ENCODE measurements at regions not wholly inside any gene's neighbourhood (a gene's known extent, or its start where the extent isn't known, plus 50 kb on each side); places are given as distances from the start of the nearest gene placed in this dataset.

GRCh38 chrX:19182785-19183184 is 60.5 kb upstream of the ADGRG2 start (continued):
- TF ChIP-seq IRF5 (IDR thresholded peaks at IDR 0.05; ENCODE audit: borderline replicate concordance) = no peak
- no peak for TF ChIP-seq IRF3 (IDR thresholded peaks at IDR 0.05)
- no peak for TF ChIP-seq KDM1A (IDR thresholded peaks at IDR 0.05; ENCODE audit: borderline replicate concordance)
- TF ChIP-seq CBFB (IDR thresholded peaks at IDR 0.05; ENCODE audit: low read depth) = no peak
- no peak for TF ChIP-seq ZNF207 (IDR thresholded peaks at IDR 0.05; ENCODE audit: borderline replicate concordance)
- TF ChIP-seq PAX5 (IDR thresholded peaks at IDR 0.05; ENCODE audit: borderline replicate concordance, low read depth, low read length) = no peak
- no peak for TF ChIP-seq BCL11A (IDR thresholded peaks at IDR 0.05; ENCODE audit: low read depth, low read length)

DNA sequence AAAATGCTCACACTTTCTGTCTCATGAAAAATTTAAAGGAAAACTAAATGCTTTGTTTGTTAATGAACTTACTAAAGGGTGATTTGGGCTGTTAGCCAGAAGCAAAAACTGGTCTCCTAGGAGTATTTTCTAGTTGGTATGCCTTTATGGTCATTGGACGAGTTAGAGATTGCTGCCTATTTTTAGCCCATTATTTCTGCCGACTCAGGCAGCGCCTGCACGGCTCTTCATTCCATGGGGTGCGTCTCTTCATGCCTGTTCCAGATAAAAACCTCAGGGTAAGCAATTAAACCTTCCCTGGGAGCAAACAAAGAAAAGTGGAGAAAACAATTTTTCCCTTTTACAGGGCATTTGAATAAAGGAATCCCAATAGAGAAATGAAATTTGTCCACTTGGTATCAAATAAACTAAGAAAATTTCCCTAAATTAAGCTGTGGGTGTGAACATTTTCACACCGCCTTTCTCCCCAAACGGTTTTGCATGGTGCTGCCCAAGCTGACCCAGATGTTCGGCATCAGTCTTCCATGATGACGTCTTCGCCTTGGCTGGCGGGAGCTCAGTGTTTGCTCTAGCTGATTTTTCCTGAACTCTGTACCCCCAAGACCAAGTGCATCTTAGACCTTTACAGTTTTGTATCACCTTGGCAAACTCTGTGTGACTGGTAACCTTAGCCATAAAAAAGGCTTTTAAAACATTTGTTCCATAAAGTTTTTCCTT is 61.7 kb upstream of the ADGRG2 start:
- TF ChIP-seq RAD21 (IDR thresholded peaks at IDR 0.05; ENCODE audit: insufficient read depth, low read depth, low read length) = no peak
- RAD21 ChIA-PET (ENCODE audit: unreplicated experiment) = no interaction called here
- SMC1A ChIA-PET (ENCODE audit: uncharacterized antibody, unreplicated experiment) = no interaction called here
- Histone ChIP-seq H3K4me3 (no peak overlapping the region), H3K79me2 (ENCODE audit: control insufficient read depth, insufficient read depth, low read length) (no peaks in the 10 kb centered on the region), H3K4me1 (ENCODE audit: control insufficient read depth, insufficient read depth, low read length) (no peaks in the 10 kb centered on the region), H3K9me3 (replicated peaks; ENCODE audit: control insufficient read depth, insufficient read depth, low read length) (no peaks in the 10 kb centered on the region), H3K27me3 (replicated peaks in 1 of 2; ENCODE audit: control insufficient read depth in 2 of 2, insufficient read depth in 2 of 2, low read length in 1 of 2) (no peaks in the 10 kb centered on the region), H4K20me1 (ENCODE audit: control insufficient read depth, insufficient read depth) (no peaks in the 10 kb centered on the region), H3K36me3 (ENCODE audit: control insufficient read depth in 2 of 2, insufficient read depth in 2 of 2, low read length in 1 of 2) (no peaks in the 10 kb centered on the region), H2AFZ (ENCODE audit: control insufficient read depth, low read depth, low read length) (no peak overlapping the region), H3K4me2 (ENCODE audit: control insufficient read depth, insufficient read depth) (no peak overlapping the region), H3K9ac (ENCODE audit: control insufficient read depth, insufficient read depth, low read length) (no peak overlapping the region), H3K27ac (ENCODE audit: control insufficient read depth, insufficient read depth) (no peak overlapping the region)
- CTCF ChIA-PET = no interaction called here
- ATAC-seq (no peak), DNase-seq (ENCODE audit: low read depth, low spot score) (no peak), FAIRE-seq (no peak)
- 60% methylated on average over 11 of the region's 11 CpGs for WGBS (ENCODE audit: insufficient coverage, insufficient replicate concordance, low lambda C conversion rate, missing lambda C conversion rate)
- POLR2A ChIA-PET = interaction anchor here (1.4 kb wide), 1 partner anchor 12 kb away, joined by 3 read pairs; no protein-coding TSS in a partner anchor
- in situ Hi-C loops (cut with MboI) (no loop called here), intact Hi-C loops (cut with micrococcal nuclease; ENCODE audit: unreplicated experiment) (no loop called here)
- no TSS peak for BruUV-seq (replicated peaks)
